B cell (primary cell): ENCODE measurements at regions not wholly inside any gene's neighbourhood (a gene's known extent, or its start where the extent isn't known, plus 50 kb on each side); places are given as distances from the start of the nearest gene placed in this dataset.

Source experiments
- CTCF ChIP-seq: fragments of 200-600 bp; IDR thresholded peaks from one replicate; pipeline ENCODE4 v1.8.0; 2022; ENCODE audit warnings: antibody characterized with exemption, mild to moderate bottlenecking
- EZH2 ChIP-seq: IDR thresholded peaks from 2 replicates; pipeline ENCODE4 v1.6.1; 2012; ENCODE audit warnings: borderline replicate concordance, low read depth, mild to moderate bottlenecking, moderate library complexity, low read length; ENCODE audit not compliant: insufficient read depth, poor library complexity, severe bottlenecking

GRCh38 chr2:55780697-55781096, 87.1 kb upstream of the PNPT1 start:
- TF ChIP-seq CTCF = no peak
- TF ChIP-seq EZH2 = no peak
